ENCODE measurements at regions not wholly inside any gene's neighbourhood (a gene's known extent, or its start where the extent isn't known, plus 50 kb on each side); places are given as distances from the start of the nearest gene placed in this dataset.

DNA sequence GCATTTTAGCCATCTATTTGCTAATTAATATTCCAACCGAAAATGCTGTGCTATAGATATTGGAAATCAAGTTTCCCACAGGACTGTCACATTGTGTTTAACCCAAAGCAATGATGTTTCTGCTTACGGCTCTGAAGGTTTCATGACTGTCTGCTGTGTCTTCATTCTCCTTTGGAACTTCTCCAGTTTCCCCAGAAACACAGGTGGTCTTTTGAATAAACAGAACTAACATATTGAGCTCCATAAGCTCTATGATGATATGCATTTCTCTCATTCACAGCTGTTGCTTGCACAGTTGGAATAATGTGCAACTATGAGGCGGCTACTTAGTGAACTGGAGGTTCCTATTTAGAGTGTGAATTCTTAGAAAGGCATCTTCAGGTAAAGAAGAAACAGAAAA lies 266.0 kb upstream of the ID4 start:
- TF ChIP-seq GATA3 (IDR thresholded peaks at IDR 0.05; ENCODE audit: low read depth, low read length), result no peak
- no peak for TF ChIP-seq GATA2 (IDR thresholded peaks at IDR 0.05; ENCODE audit: low read depth, low read length)

DNA sequence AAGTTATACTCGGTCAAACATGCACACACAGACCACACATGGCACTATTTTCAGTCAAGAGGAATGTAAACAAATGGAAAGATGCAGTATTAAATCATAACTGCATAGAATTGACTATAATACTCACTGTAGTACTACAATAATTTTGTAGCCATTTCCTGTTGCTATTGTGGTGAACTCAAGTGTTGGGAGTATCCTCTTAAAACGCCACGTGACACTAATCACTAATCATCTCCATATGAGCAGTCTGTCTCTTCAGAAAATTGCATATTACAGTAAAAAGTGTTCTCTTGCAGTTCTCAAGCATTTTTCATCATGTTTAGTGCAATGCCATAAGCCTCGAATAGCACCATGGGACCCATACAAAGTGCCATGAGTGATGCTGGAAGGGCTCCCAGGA lies 258.7 kb upstream of the ID4 start:
- TF ChIP-seq GATA3 (IDR thresholded peaks at IDR 0.05; ENCODE audit: low read depth, low read length) (no peak), GATA2 (IDR thresholded peaks at IDR 0.05; ENCODE audit: low read depth, low read length) (no peak)

- TF ChIP-seq GATA3 (IDR thresholded peaks at IDR 0.05; ENCODE audit: low read depth, low read length), result no peak
- no peak for TF ChIP-seq GATA2 (IDR thresholded peaks at IDR 0.05; ENCODE audit: low read depth, low read length)
Measured at GRCh38 chr6:19587238-19587942, 249.8 kb upstream of the ID4 start.

DNA sequence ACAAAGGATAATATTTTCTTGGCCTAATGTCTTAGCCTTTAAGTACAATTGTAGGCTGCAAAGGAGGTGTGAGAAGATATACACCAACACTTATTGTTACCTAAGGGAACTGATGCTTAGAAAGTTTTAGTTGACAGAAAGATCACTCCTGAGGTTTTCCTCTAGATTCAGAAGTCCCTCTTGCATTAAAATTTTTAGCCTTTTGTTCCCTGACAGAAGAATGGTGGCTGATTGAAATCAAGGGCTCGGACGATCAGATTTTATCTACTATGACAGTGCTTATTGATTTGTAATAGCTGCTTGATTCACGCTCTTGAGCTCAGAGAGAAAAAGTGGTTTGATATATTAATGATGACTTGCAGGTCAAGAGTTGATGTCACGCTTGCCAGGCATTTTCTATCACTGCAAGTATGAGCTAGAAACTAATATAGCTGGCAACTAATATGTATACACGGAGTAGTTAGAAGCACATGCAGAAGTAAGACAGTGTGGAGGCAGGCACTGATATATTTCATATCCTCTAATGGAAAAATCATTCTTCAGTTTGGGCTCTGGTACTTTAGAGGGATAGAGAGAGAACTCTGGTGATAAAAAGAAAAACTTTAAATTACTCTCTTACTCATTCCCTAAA lies 246.6 kb upstream of the ID4 start:
- 0 out of 2 replicates have a peak, but pooled peaks have one; percentile 3 for TF ChIP-seq GATA2 (IDR thresholded peaks at IDR 0.05; ENCODE audit: low read depth, low read length)
- no peak for TF ChIP-seq GATA3 (IDR thresholded peaks at IDR 0.05; ENCODE audit: low read depth, low read length)

GRCh38 chr6:19597809-19598320 lies 239.3 kb upstream of the ID4 start:
- no peak for TF ChIP-seq GATA3 (IDR thresholded peaks at IDR 0.05; ENCODE audit: low read depth, low read length)
- TF ChIP-seq GATA2 (IDR thresholded peaks at IDR 0.05; ENCODE audit: low read depth, low read length), result no peak

GRCh38 chr6:19599796-19600464 lies 237.2 kb upstream of the ID4 start:
- no peak for TF ChIP-seq GATA2 (IDR thresholded peaks at IDR 0.05; ENCODE audit: low read depth, low read length)
- TF ChIP-seq GATA3 (IDR thresholded peaks at IDR 0.05; ENCODE audit: low read depth, low read length), result no peak

GRCh38 chr6:19602434-19603013 lies 234.6 kb upstream of the ID4 start:
- TF ChIP-seq GATA3 (IDR thresholded peaks at IDR 0.05; ENCODE audit: low read depth, low read length) (no peak), GATA2 (IDR thresholded peaks at IDR 0.05; ENCODE audit: low read depth, low read length) (no peak)

DNA sequence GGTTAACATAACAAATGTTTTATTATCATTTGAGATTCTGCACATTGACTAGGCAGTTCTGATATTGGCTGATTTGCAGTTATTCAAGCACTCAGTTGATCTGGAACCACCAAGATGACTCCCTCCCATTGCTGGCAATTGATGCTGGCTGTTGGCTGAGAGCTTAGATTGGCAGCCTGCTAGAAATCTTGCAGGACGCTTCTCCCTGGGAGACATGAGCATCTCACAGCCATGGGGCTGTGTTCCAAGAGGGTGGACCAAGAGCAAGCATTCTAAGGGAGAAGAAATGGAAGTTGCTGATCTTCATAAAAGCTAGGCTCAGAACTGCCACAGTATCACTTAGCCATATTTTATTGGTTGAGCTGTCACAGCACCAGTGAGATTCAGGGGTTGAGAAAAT lies 233.4 kb upstream of the ID4 start:
- no peak for TF ChIP-seq GATA2 (IDR thresholded peaks at IDR 0.05; ENCODE audit: low read depth, low read length)
- TF ChIP-seq GATA3 (IDR thresholded peaks at IDR 0.05; ENCODE audit: low read depth, low read length), result no peak

GRCh38 chr6:19605624-19606023 lies 231.5 kb upstream of the ID4 start:
- TF ChIP-seq GATA2 (IDR thresholded peaks at IDR 0.05; ENCODE audit: low read depth, low read length) (no peak), GATA3 (IDR thresholded peaks at IDR 0.05; ENCODE audit: low read depth, low read length) (no peak)

GRCh38 chr6:19608546-19608945 lies 228.6 kb upstream of the ID4 start:
- TF ChIP-seq GATA3 (IDR thresholded peaks at IDR 0.05; ENCODE audit: low read depth, low read length) (no peak), GATA2 (IDR thresholded peaks at IDR 0.05; ENCODE audit: low read depth, low read length) (no peak)

DNA sequence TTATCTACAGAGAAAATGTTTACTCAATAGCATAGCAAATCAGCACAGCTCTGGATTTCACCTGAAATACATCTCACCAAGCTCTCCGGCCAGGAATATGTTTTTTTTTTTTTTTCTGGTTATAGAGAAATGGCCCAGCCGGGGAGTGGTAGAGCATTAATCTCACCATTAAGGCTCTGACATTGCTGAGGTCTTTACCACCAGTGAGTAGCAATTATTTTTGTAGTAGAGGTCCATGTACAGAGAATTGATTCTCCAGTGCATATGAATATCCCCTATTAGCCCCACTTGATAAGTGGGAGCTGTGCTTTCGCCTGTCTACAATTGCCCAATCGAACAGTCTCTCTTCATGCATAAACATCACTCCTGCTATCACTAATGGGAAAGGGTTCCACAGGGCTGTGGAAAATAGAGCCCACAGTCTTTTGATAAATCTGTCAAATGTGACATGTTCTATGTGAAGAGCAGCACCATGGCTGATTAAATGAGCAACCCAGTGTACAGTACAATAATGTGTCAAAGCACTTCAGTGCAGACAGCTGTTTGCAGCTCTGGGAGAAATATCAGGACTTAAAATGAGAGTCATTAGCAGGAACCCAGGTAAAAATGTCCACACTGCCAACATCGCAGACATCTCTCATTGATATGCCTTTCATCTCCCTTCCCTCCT lies 227.1 kb upstream of the ID4 start:
- TF ChIP-seq GATA3 (IDR thresholded peaks at IDR 0.05; ENCODE audit: low read depth, low read length), result no peak
- no peak for TF ChIP-seq GATA2 (IDR thresholded peaks at IDR 0.05; ENCODE audit: low read depth, low read length)

DNA sequence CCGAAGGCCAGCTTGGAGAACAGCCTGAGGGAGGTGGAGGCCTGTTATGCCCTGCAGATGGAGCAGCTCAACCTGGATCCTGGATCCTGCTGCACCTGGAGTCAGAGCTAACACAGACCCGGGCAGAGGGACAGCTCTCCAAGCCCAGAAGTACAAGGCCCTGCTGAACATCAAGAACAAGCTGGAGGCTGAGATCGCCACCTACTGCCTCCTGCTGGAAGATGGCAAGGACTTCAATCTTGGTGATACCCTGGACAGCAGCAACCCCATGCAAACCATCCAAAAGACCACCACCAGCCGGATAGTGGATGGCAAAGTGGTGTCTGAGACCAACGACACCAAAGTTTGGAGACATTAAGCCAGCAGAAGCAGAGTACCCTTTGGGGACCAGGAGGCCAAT lies 223.5 kb upstream of the ID4 start:
- no peak for TF ChIP-seq GATA3 (IDR thresholded peaks at IDR 0.05; ENCODE audit: low read depth, low read length)
- TF ChIP-seq GATA2 (IDR thresholded peaks at IDR 0.05; ENCODE audit: low read depth, low read length), result no peak

- TF ChIP-seq GATA3 (IDR thresholded peaks at IDR 0.05; ENCODE audit: low read depth, low read length), result no peak
- TF ChIP-seq GATA2 (IDR thresholded peaks at IDR 0.05; ENCODE audit: low read depth, low read length), result no peak
Measured at GRCh38 chr6:19616022-19616421, 221.1 kb upstream of the ID4 start.

DNA sequence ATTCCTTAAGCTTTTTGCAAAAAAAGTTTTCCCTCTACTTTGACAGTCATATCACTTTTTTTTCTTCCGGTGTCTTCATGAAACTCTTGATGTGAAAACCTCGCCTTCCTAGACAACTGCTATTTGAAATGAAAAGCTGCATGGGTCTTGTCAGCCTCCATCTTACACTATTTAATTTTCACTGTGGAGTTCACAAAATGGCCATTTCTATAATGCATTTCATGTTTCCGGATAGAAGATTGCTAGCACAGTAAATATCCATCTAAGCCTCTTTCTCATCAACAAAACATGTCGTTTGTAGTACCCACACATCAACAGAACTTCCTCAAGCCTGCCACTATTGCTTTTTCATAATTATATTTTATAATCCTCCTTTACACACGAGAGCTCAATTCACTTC lies 204.9 kb upstream of the ID4 start:
- TF ChIP-seq GATA3 (IDR thresholded peaks at IDR 0.05; ENCODE audit: low read depth, low read length), result no peak
- TF ChIP-seq GATA2 (IDR thresholded peaks at IDR 0.05; ENCODE audit: low read depth, low read length), result no peak
